Right ventricle myocardium inferior (tissue), 1 donor: ENCODE measurements at regions not wholly inside any gene's neighbourhood (a gene's known extent, or its start where the extent isn't known, plus 50 kb on each side); places are given as distances from the start of the nearest gene placed in this dataset.
"Not testable (repeated sequence)": the region's sequence is repeated elsewhere in the genome, so short reads cannot be mapped to it uniquely, and the experiment has no call there.

Source experiments
- ATAC-seq: fragments of 200-7000 bp; cut with Tn5 transposase; one replicate; pipeline ENCODE4 v1.9.1; 2020; ENCODE audit warnings: mild to moderate bottlenecking, moderate library complexity
- DNase-seq: peaks from one replicate; pipeline ENCODE4 v3.0.0; 2021; ENCODE audit errors: missing footprints
- intact Hi-C: fragments of 100-400 bp; cut with DNase I; formaldehyde crosslinking; loops from one replicate; pipeline ENCODE4 v1.11.0; 2022
- donor health status: DM: no; HTN: yes; CAD: no; lungs with severe emphysema.

DNA sequence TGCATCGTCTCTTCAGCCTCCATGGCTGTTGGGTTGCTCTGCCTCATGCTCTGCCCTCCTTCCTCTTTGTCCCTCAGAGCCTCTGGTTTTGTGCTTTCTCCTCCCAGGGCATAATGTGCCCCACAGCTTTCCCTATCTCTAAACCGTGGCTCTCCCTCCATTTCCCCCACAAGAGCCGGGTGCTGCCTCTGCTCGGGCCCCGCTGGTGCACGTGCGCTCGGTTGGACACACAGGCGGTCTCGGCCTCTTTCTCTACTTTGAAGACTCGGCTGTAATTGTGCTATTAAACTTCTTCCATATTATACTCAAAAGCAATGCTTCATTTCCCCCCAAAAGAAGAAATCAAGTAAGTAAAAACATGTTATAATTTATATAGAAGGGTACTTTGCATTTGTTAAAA, 109.7 kb upstream of the KLF14 start:
- DNase-seq (peak; percentile 41), ATAC-seq (no peak)
- intact Hi-C loops = no loop called here

DNA sequence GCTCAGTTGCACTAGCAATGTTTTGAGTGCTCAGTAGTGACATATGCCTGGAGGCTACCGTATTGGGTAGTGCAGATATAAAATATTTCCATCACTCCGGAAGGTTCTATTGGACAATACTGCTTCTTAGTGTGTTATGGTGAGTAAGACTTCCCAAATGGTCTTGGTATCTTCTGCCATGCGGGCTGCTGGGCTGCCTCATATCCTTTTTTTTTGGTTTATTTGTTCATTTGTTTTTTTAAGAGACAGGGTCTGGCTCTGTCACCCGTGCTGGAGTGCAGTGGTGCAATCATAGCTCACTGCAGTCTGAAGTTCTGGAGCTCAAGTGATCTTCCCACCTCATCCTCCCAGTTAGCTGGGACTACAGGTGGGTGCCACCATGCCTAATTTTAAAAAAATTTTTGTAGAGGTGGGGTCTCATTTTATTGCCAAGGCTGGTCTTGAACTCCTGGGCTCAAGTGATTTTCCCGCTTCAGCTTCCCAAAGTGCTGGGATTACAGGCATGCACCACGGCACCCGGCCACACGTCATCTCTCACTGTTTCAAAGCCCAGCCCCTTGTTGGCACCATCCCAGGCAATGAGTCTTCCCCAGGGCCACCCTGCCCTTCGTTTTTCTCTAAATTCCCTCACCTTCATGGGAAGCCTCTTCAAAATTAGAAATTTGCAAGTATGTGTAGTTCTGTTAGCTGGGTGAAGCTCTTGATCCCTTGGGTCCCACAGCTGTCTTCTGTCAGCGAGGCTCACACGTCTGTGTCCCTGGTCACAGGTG, 111.0 kb upstream of the KLF14 start:
- no peak for ATAC-seq
- no peak for DNase-seq
- intact Hi-C loops = no loop called here

DNA sequence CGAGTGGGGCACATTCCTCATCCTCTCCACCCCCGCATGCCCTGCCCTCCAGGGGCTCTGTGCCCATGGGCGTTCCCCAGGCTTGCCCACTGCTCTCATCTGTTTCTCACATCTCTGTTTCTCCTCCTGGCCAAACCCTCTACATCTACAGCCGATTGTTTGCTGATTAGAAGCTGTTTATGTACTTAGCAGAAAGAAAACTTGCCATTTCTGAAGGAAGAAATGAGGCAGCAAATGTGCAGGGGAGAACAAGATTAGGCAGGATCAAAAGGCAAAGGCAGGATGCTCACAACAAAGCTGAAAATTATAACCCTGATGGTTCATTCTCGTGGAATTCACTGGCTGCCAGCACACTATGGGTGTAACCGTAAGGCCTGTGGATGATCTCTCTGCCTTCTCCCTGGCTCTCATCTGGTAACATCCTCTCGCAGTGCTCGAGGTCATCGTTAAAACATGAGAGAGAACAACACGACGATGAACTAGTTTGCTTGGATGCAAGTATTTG, 111.6 kb upstream of the KLF14 start:
- intact Hi-C loops = no loop called here
- ATAC-seq = no peak
- peak; percentile 37 for DNase-seq

DNA sequence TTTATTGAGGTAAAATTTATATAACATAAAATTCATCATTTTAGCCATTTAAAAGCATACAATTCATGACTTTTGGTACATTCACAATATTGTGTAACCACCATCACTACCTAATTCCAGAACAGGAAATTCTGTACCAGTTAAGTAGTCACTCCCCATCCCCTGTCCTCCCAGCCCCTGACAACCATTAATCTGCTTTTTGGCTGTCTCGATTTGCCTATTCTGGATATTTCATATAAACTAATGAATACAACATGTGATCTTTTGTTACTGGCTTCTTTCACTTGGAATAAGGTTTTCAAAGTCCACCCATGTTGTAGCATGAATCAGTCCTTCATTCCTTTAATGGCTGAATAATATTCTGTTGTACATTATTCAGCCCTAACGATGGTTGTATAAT, 115.6 kb upstream of the KLF14 start:
- no peak for DNase-seq
- no peak for ATAC-seq
- intact Hi-C loops = no loop called here

DNA sequence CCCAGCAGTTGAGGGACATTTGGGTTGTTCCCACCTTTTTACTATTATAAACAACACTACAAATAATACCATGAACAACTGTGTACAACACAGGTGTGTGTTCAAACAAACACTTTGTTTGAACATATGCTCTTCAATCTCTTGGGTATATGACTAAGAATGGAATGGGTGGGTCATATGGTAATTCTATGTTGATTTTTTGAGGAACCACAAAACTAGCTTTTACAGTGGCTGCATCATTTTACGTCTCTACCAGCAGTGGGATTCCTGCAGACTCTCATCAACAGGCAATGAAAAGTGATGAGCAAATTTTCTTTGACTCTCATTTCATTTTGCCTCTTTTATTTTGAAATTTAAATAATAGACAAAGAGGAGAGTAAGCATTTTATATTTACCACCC, 116.9 kb upstream of the KLF14 start:
- intact Hi-C loops = no loop called here
- ATAC-seq (no peak), DNase-seq (no peak)

DNA sequence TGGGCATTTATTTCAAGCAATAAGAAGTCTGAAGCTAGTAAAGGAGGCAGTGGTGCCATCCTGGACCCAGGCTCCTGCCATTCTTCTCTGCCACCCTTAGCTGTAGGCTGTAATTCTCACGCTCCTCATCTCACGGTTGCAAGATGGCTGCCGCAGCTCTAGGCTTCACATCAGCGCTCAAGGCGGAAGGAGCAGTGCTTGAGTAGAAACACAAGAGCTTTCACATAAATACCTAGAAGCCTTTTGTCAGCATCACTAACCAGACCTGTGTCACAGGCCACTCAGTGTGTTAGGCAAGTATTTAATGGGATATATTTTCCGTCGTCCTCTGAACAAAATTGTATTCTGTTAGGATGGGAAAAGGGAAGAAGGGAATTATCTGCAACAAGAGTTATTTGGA, 118.9 kb upstream of the KLF14 start:
- ATAC-seq (no peak), DNase-seq (no peak)
- intact Hi-C loops = no loop called here

DNA sequence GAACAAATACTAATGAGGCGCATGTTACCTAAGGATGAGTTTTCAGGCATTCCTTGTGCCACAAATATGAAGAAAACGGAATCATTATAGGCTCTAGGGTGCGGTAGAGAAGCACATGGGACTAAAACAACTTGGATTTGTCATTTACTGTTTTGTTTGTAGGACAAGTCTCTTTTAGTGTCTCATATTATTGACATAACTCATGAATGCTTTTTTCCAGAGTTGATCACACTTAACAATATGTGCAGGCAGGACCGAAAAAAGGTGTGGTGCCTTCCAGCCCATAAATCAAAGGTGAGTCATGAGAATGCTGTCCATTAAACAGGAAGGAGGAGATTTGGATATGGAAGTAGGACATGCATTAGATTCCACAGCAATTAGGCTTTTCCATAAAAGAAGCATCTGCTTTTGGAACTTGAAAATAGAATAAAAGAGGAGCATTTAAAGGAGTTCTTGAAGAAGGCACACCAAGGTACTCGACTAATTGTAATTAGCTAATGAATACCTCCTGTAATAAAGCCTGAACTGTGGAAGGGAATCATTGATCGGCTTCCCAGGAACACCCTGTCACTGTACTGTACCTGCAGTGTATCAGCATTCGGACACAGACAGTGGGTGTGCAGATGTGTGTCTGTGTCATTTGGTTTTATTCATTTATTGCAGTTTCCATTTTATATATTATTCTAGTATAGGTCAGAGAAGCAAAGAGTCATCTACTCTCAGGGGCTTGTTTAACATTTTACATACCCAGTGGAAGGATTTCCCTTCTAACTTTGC, 119.7 kb upstream of the KLF14 start:
- ATAC-seq (no peak), DNase-seq (no peak)
- intact Hi-C loops = no loop called here

DNA sequence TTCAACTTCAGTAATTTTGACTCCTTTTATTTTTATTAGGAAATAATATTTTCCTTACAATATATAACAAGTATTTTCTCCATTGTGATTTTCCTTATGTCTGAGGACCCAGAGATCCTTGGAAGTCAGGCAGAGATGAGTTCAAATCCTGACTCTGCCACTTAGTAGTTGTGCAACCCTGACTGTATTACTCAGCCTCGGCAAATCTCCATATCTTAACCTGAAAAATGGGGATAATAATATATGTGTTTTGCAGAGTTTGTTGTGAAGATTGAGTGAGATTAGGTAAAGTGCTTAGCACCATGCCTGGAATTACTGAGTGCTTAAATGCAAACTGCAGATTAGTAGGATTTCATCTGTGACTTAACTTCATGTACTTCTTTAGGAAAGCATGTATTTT, 120.5 kb upstream of the KLF14 start:
- ATAC-seq (no peak), DNase-seq (no peak)
- intact Hi-C loops = no loop called here

DNA sequence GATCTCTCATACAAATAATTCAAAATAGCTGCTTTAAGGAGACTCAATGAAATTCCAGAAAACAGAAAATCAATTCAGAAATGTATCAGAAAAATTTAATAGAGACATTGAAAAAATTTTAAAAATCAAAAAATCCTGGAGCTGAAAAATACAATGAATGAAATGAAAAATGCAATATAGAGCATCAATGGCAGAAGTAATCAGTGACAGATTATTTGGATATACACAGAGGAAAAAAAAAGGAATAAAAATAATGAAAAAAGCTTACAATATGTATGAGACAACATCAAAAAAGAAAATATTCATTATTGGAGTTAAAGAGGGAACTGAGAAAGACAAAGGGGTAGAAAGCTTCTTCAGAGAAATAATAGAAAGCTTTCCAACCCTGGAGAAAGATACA, 122.9 kb upstream of the KLF14 start:
- intact Hi-C loops = no loop called here
- DNase-seq (no peak), ATAC-seq (no peak)

DNA sequence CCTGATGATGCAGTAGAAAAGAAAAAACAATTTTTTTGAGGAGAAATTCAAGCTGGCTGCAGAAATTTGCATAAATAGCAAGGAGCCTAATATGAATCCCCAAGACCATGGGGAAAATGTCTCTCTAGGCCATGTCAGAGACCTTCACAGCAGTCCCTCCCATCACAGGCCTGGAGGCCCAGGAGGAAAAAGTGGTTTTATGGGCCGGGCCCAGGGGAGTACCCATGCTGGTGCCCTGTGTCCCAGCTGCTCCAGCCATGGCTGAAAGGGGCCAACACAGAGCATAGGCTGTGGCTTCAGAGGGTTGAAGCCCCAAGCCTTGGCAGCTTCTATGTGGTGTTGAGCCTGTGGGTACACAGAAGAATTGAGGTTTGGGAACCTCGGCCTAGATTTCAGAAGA, 126.8 kb upstream of the KLF14 start:
- ATAC-seq, intact Hi-C loops: not testable (repeated sequence)
- peak; percentile 35 for DNase-seq

DNA sequence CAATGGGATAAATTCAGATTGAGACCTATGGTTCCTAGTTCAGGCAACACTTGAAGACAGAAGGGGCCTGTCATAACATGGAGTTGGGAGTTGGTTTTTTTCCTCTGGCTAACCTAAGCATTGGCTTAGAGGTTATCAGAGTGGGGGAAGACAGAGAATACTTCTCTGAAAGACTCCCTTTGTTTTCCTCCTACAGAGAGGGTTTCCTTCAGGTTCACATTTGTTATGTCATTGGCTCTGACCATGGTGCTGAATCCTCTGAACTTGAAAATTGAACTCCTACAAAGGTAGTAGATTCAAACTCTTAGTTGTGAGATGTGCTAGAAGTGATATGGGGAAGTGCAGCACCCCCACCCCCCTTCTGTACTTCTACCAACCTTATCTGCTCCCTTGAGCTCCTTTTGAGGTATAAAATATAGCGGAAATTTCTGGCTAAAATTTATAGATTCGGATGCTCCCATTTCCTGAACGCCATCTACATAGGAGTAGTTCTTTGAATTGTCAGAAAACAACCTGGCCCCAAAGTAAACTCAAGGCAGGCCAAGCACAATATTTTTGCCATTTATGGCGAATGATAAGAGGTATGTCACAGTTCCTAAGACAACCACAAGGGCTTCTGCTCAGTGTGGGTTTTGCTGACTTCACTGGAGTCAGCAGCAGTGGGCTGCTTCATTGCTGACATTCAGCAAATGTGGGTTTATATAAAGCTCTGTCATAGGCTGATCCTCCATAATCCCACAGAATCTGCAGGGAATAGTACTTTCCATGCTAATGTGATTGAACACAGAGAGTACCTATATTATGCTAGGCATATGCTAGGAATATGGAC, 131.6 kb upstream of the KLF14 start:
- intact Hi-C loops = no loop called here
- no peak for ATAC-seq

DNA sequence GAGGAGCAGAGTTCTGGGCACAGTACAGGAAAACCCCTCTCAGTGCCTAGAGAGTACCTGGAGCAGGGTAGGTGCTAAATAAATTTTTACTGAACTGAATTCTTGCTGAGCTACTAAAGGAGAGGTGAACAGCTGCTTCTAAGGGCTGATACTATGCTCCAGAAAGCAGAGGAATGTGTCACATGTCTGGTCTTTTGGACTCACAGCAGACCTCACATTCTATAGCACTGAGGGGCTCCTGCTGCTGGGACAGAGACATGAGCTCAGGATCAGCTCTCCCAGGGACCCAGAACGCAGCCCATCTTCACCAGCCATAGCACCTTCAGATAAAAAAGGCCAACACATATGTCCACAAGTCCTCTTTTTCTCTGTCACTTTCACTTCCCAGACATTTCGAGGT, 133.0 kb upstream of the KLF14 start:
- no peak for DNase-seq
- intact Hi-C loops = no loop called here
- ATAC-seq = no peak

More for the DNA sequence above, 131.6 kb upstream of the KLF14 start:
- no peak for DNase-seq

DNA sequence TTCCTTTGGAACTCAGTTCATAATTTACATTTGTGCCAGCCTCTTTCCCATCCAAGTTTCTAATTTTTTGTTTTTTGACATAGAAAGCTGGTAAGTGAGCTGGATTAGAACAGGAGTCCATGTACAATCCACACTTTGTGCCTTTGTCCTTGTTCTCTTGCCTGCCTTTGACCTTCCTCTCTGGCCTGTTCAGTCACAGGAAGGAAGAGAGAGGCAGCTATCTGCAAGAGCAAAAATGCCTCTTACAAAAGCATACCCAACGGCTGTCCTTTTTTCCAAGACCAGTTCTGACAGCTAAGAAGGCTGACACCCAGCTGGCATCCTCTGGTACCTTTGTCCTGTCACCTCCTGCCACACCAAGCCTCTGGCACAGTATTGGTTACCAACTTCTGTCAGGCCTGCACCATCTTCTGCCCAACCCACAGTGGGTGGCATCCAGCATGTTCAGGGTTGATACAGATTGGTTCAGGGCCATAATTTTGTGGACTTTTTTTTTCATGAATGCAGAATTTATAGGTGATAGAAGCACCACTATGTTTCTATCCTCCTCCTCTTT, 133.7 kb upstream of the KLF14 start:
- intact Hi-C loops = no loop called here
- DNase-seq (no peak), ATAC-seq (peak; percentile 37)

DNA sequence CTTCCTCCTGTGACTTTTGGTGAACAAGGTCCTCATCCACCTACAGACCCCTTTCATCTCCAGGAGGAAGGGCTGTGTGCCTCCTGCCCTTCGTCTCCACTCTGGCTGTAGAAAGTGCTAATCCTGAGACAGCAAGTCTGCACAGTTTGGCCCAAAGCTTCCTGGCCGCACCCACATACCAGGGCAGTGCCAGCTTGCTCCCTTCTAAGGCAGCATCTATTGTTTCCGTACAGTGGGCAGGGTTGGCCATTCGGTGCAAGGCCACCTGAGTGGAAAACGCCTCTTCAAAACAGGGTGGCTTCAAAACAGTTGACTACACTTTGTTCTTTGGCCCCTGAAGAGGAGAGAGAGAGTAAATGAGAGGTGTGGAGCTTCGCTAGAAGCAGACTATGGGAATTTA, 134.1 kb upstream of the KLF14 start:
- DNase-seq (no peak), ATAC-seq (no peak)
- intact Hi-C loops = no loop called here

DNA sequence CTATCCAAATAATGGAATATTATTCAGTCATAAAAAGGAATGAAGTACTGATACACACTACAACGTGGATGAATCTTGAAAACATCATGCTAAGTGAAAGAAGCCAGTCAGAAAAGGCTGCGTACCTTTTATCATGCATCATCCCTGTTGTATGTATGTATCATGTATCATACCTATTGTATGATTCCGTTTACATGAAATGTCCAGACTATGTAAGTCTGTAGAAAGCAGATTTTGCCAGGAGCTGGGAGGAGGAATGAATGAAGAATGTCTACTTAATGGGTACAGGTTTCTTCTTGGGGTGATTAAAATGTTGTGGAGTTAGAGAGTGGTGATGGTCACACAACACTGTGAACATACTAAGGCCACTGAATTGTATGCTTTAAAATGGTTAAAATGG, 135.9 kb upstream of the KLF14 start:
- DNase-seq (no peak), ATAC-seq (no peak)
- intact Hi-C loops = no loop called here

DNA sequence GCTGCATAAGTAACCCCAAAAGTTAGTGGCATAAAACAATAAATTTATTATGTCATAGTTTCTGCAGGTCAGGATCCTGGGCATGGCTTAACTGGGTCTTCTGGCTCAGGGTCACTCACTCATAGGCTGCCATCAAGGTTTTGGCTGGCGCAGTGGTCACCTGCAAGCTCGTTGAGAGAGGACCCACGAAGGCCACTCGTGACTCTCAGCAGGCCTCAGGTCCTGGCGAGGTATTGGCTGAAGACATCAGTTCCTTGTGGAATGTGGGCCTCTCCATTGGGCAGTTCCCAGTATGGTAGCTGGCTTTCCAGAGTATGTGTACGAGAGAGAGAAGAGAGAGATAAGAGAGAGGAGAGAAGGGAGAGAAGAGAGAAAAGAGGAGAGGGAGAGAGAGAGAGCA, 138.3 kb upstream of the KLF14 start:
- ATAC-seq = no peak
- no peak for DNase-seq
- intact Hi-C loops = no loop called here

DNA sequence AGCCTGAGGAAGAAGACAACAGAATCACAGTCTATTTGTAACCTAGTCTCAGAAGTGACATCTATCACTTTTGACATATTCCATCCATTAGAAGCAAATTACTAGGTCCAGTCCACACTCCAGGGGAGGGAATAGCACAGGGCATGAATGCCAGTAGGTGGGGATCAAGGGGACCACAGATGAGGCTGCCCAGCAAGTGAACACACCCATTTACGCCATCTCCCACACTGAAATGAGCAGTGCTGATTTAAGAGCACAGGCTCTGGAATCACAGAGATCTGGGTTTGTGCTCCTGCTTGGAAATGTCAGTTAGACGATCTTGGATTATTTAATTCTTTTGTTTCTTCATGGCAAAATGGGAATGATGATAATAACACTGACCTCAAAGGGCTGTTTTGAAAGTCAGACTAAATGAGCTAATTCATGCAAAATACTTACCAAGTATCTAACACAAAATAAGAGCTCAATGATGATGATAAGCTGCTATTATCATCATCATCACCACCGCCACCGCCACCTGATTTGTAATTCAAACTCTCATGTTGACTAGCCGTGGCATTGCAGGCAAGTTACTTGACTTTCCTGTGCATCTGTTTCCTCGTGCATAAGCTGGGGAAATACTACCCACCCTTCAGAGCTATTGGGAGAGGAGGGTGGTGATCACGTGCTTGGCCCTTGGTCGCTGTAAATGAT, 138.9 kb upstream of the KLF14 start:
- intact Hi-C loops = no loop called here
- ATAC-seq = no peak
- DNase-seq = peak; percentile 41

DNA sequence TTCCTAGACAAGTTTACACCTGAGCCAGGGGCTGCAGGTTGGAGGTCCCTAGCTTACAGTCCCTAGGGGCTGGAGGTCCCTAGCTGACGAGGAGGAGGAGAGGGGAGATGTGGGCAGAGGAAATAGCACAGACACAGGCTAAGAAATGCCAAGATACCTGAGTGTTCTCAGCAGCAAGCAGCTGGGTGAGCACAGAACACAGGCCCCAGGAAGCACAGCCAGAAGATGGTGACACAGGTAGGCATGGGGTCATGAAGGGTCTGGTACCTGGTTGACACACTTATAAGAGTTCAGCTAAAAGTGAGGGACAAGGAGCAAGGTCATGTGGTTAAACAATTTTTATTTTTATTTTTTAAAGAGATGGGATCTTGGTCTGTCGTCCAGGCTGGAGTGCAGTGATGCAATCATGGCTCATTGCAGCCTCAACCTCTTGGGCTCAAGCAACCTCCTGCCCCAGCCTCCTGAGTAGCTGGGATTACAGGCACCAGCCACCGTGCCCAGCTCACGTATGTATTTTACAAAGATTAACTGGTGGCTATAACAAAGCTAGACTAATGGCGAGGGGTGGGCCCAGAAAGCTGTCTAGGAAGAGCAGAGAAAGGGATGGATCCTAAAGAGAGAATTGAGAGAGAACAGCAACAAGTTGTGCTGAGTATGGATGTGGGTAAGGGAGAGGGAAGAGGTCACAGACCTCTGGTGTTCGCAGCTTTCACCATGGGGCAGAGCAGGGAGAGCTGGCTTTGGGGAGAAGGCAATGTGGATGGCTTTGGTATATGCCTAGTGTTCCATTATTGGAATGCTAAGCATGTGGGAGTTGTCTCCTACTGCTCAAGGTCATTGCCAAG, 140.3 kb upstream of the KLF14 start:
- peak; percentile 43 for ATAC-seq
- intact Hi-C loops = no loop called here
- DNase-seq = no peak
